Lung (tissue), 11 donors: ENCODE measurements at regions not wholly inside any gene's neighbourhood (a gene's known extent, or its start where the extent isn't known, plus 50 kb on each side); places are given as distances from the start of the nearest gene placed in this dataset.

Experiments used
- ATAC-seq: fragments of 200-7000 bp; cut with Tn5 transposase; one replicate; pipeline ENCODE4 v1.9.1; 2020; ENCODE audit warnings: moderate number of reproducible peaks; ENCODE audit not compliant: insufficient read depth, low FRiP score
- DNase-seq, 3 donors: peaks; one replicate each; pipeline ENCODE4 v3.0.0-alpha.2; 2013 to 2017
- H3K27ac ChIP-seq, 2 donors: one replicate each; pipeline ENCODE4 v1.5.1; 2013; ENCODE audit warnings: mild to moderate bottlenecking in 2 of 2, moderate library complexity in 2 of 2, control low read depth in 1 of 2, inconsistent platforms in 1 of 2, low read depth in 1 of 2, low read length in 1 of 2
- H3K27me3 ChIP-seq, 3 donors: one replicate each; pipeline ENCODE4 v1.5.1; 2013; ENCODE audit warnings: low read length in 2 of 3; ENCODE audit not compliant: control insufficient read depth in 3 of 3, insufficient read depth in 3 of 3
- H3K36me3 ChIP-seq, 4 donors: one replicate each; pipeline ENCODE4 v1.5.1; 2013; ENCODE audit warnings: low read length in 4 of 4, mild to moderate bottlenecking in 1 of 4, moderate library complexity in 1 of 4; ENCODE audit not compliant: control insufficient read depth in 4 of 4, insufficient read depth in 4 of 4
- H3K4me1 ChIP-seq, 5 donors: one replicate each; pipeline ENCODE4 v1.5.1; 2013; ENCODE audit warnings: low read length in 5 of 5, mild to moderate bottlenecking in 2 of 5, moderate library complexity in 1 of 5; ENCODE audit not compliant: control insufficient read depth in 5 of 5, insufficient read depth in 5 of 5
- H3K4me3 ChIP-seq: one replicate; pipeline ENCODE4 v1.5.1; 2013; ENCODE audit warnings: mild to moderate bottlenecking, control low read depth, moderate library complexity
- H3K9ac ChIP-seq, 2 donors: one replicate each; pipeline ENCODE4 v1.5.1; 2013; ENCODE audit warnings: low read length in 2 of 2, control low read depth in 1 of 2; ENCODE audit not compliant: insufficient read depth in 1 of 2
- H3K9me3 ChIP-seq, 4 donors: one replicate each; pipeline ENCODE4 v1.5.1; 2013; ENCODE audit warnings: low read length in 3 of 4, mild to moderate bottlenecking in 1 of 4, moderate library complexity in 1 of 4; ENCODE audit not compliant: control insufficient read depth in 4 of 4, insufficient read depth in 3 of 4
- WGBS, 2 donors: extraction: QIAGEN DNeasy Blood & Tissue Kit; methylation state at CpG; one replicate each; pipeline ENCODE4 v1.1.7; 2013; 5-methylcytosine and 5-hydroxymethylcytosine counted together
- TF ChIP-seq, protein P1 (sequence below): IDR thresholded peaks from 2 replicates; pipeline ENCODE4 v1.5.1; 2012; ENCODE audit warnings: mild to moderate bottlenecking; ENCODE audit errors: control extremely low read depth, extremely low read depth
- donor health status: control.
- donor health status: control.
- donor health status: Bipolar disorder and iron deficiency.
- donor health status: healthy.
- donor health status: DM: yes; HTN: yes; CAD: no.

DNA sequence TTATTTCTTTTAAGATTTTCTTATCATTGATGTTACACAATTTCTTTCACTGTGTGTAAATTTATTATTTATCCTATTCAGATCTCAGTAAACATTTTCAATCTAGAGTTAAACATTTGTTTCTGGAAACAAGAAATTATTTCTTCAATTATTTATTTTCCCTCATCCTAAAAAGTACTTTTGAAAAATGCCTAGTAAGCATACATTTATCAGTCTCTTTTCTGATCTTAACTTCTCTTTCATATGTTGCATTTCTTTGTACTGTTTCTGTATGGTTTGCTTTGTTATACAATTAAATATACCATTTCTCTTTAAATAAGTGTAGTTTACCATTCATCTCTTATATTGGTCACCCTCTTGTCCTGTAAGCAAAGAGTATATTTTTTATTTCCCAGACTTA lies 263.2 kb downstream of the C12orf50 start:
- H3K9me3 ChIP-seq, result no peaks in the 10 kb centered on the region
- TF ChIP-seq, protein P1, sequence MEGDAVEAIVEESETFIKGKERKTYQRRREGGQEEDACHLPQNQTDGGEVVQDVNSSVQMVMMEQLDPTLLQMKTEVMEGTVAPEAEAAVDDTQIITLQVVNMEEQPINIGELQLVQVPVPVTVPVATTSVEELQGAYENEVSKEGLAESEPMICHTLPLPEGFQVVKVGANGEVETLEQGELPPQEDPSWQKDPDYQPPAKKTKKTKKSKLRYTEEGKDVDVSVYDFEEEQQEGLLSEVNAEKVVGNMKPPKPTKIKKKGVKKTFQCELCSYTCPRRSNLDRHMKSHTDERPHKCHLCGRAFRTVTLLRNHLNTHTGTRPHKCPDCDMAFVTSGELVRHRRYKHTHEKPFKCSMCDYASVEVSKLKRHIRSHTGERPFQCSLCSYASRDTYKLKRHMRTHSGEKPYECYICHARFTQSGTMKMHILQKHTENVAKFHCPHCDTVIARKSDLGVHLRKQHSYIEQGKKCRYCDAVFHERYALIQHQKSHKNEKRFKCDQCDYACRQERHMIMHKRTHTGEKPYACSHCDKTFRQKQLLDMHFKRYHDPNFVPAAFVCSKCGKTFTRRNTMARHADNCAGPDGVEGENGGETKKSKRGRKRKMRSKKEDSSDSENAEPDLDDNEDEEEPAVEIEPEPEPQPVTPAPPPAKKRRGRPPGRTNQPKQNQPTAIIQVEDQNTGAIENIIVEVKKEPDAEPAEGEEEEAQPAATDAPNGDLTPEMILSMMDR, result no peak
- no peaks in the 10 kb centered on the region for H3K4me1 ChIP-seq
- no peaks in the 10 kb centered on the region for H3K36me3 ChIP-seq
- H3K27me3 ChIP-seq, result no peaks in the 10 kb centered on the region
- H3K4me3 ChIP-seq, result no peak overlapping the region
- no peak overlapping the region for H3K27ac ChIP-seq
- DNase-seq (no peak), ATAC-seq (no peak)
- H3K9ac ChIP-seq, result no peak overlapping the region

DNA sequence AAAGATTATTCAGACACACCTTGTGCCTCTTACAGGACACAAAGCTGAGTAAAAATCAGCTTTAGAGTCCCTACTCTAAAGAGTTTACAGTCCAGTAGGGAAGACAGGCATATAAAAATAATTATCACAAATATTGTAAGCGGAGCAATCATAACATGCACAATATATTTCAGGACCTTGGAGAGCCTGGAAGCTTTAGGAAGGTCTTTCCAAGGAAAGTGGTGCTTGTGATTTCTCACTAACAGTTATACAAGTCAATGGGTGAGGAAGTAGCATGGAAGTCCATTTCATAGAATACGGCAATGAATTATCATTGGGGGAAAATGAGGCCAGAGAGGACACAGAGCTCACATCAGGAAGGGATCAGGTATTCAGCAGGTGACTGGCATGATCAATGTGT lies 268.3 kb downstream of the C12orf50 start:
- Histone ChIP-seq H3K9me3 (no peaks in the 10 kb centered on the region), H3K9ac (no peak overlapping the region), H3K27ac (no peak overlapping the region), H3K4me1 (no peaks in the 10 kb centered on the region), H3K36me3 (no peaks in the 10 kb centered on the region), H3K27me3 (no peaks in the 10 kb centered on the region), H3K4me3 (no peak overlapping the region)
- DNase-seq (peak in 1 of 3 donors; percentile 27), ATAC-seq (no peak)
- TF ChIP-seq, protein P1, result no peak
- WGBS, 2 donors, result 74 to 95% methylated on average over 2 of the region's 2 CpGs

DNA sequence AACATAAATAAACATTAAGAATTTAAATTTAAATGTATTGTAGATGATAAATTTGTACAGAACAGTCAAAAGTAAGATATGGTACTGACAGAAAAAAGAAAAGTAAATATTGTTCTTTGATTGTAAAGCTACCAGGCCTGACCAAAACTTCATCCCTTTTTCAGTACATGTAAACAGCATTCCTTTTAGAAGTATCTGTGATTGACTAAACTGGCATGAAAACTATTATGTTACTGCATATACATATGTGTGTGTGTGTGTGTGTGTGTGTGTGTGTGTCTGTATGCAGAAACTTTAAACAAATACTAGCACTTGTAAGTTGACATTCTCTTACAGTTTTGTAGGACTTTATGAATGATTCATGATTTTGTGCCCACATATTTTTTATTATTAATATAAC lies 270.9 kb downstream of the C12orf50 start:
- Histone ChIP-seq H3K27ac (no peak overlapping the region), H3K9ac (no peak overlapping the region), H3K9me3 (no peaks in the 10 kb centered on the region), H3K27me3 (no peaks in the 10 kb centered on the region), H3K36me3 (no peaks in the 10 kb centered on the region), H3K4me3 (no peak overlapping the region), H3K4me1 (no peaks in the 10 kb centered on the region)
- TF ChIP-seq, protein P1, result no peak
- ATAC-seq, result no peak
- DNase-seq, result peak in 1 of 3 donors; percentile 24

GRCh38 chr12:87756721-87757120 lies 272.5 kb downstream of the C12orf50 start:
- Histone ChIP-seq H3K4me1 (no peaks in the 10 kb centered on the region), H3K9me3 (no peaks in the 10 kb centered on the region), H3K9ac (no peak overlapping the region), H3K27me3 (no peaks in the 10 kb centered on the region), H3K27ac (no peak overlapping the region), H3K4me3 (no peak overlapping the region), H3K36me3 (no peaks in the 10 kb centered on the region)
- DNase-seq, result no peak
- no peak for ATAC-seq
- WGBS, 2 donors, result 97% methylated on average over 3 of the region's 3 CpGs
- TF ChIP-seq, protein P1, result no peak
